ENCODE measurements at regions not wholly inside any gene's neighbourhood (a gene's known extent, or its start where the extent isn't known, plus 50 kb on each side); places are given as distances from the start of the nearest gene placed in this dataset.

DNA sequence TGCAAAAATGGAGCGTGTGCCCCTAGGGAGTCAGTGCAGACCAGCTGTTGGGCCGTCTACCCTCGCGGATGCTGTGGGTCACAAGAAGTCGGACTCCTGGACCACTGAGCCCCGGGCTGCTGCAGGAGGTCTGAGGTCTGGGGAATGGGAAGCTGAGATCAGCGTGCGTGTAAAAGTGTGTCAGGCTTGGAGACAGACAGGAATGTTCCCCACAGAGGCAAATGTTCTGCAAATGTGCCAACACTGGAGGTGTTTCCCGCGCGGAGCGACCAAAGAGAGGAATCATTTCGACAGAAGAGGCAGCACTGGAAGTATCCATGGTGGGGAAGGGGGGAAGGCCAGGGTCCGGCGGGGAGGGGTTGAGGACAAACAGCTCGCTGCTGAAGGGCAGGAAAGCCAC, 643.8 kb upstream of the MGMT start:
- Histone ChIP-seq H3K79me2 (ENCODE audit: control insufficient read depth, low read length) (no peaks in the 10 kb centered on the region), H3K9me3 (ENCODE audit: control insufficient read depth, insufficient read depth, low read length) (no peaks in the 10 kb centered on the region), H3K4me1 (ENCODE audit: control insufficient read depth, low read length) (no peaks in the 10 kb centered on the region), H3K4me3 (ENCODE audit: low read length) (no peak overlapping the region), H3K9me2 (replicated peaks; ENCODE audit: control insufficient read depth, low read length) (no peaks in the 10 kb centered on the region), H3K27ac (ENCODE audit: low read depth, low read length) (no peak overlapping the region), H3K27me3 (ENCODE audit: control insufficient read depth, low read length) (no peaks in the 10 kb centered on the region), H3K4me2 (ENCODE audit: low read length) (no peak overlapping the region), H3F3A (ENCODE audit: control insufficient read depth, insufficient read depth) (no peaks in the 10 kb centered on the region), H4K20me1 (ENCODE audit: control insufficient read depth, insufficient read depth, low read depth, low read length) (no peaks in the 10 kb centered on the region), H3K36me3 (ENCODE audit: control insufficient read depth, low read length) (no peaks in the 10 kb centered on the region)
- no peak for TF ChIP-seq EZH2phosphoT487 (IDR thresholded peaks at IDR 0.05; ENCODE audit: borderline replicate concordance, low read length)
- TF ChIP-seq, protein P1, sequence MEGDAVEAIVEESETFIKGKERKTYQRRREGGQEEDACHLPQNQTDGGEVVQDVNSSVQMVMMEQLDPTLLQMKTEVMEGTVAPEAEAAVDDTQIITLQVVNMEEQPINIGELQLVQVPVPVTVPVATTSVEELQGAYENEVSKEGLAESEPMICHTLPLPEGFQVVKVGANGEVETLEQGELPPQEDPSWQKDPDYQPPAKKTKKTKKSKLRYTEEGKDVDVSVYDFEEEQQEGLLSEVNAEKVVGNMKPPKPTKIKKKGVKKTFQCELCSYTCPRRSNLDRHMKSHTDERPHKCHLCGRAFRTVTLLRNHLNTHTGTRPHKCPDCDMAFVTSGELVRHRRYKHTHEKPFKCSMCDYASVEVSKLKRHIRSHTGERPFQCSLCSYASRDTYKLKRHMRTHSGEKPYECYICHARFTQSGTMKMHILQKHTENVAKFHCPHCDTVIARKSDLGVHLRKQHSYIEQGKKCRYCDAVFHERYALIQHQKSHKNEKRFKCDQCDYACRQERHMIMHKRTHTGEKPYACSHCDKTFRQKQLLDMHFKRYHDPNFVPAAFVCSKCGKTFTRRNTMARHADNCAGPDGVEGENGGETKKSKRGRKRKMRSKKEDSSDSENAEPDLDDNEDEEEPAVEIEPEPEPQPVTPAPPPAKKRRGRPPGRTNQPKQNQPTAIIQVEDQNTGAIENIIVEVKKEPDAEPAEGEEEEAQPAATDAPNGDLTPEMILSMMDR (IDR thresholded peaks at IDR 0.05; ENCODE audit: low read depth, low read length, poor library complexity, severe bottlenecking) = no peak

DNA sequence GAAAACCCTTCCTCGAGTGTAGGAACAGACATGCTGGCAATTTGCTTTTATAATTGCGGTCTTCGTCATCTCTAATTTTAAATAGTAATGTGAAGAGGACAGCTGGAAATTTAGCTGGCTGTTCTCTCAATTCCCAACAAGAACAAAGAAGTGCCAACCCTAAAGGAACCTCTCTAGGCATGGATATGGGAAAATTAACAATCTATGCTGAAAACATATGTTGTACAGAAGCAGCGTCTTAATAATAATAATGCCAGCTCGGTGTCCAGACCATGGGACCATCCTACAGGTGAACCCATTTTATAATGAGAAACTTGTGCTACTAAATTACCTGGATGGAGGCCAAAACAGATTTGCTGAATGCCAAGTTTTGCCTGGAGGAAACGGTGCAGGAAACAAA, 641.4 kb upstream of the MGMT start:
- H3K27me3 ChIP-seq (ENCODE audit: control insufficient read depth, low read length) = no peaks in the 10 kb centered on the region
- no peaks in the 10 kb centered on the region for H3K9me3 ChIP-seq (ENCODE audit: control insufficient read depth, insufficient read depth, low read length)
- no peak overlapping the region for H3K4me3 ChIP-seq (ENCODE audit: low read length)
- no peak overlapping the region for H3K4me2 ChIP-seq (ENCODE audit: low read length)
- no peaks in the 10 kb centered on the region for H3K4me1 ChIP-seq (ENCODE audit: control insufficient read depth, low read length)
- no peaks in the 10 kb centered on the region for H4K20me1 ChIP-seq (ENCODE audit: control insufficient read depth, insufficient read depth, low read depth, low read length)
- no peaks in the 10 kb centered on the region for H3F3A ChIP-seq (ENCODE audit: control insufficient read depth, insufficient read depth)
- H3K27ac ChIP-seq (ENCODE audit: low read depth, low read length) = no peak overlapping the region
- H3K79me2 ChIP-seq (ENCODE audit: control insufficient read depth, low read length) = no peaks in the 10 kb centered on the region
- H3K36me3 ChIP-seq (ENCODE audit: control insufficient read depth, low read length) = no peaks in the 10 kb centered on the region
- no peaks in the 10 kb centered on the region for H3K9me2 ChIP-seq (replicated peaks; ENCODE audit: control insufficient read depth, low read length)
- TF ChIP-seq, protein P1 (IDR thresholded peaks at IDR 0.05; ENCODE audit: low read depth, low read length, poor library complexity, severe bottlenecking) = no peak
- TF ChIP-seq EZH2phosphoT487 (IDR thresholded peaks at IDR 0.05; ENCODE audit: borderline replicate concordance, low read length) = no peak

DNA sequence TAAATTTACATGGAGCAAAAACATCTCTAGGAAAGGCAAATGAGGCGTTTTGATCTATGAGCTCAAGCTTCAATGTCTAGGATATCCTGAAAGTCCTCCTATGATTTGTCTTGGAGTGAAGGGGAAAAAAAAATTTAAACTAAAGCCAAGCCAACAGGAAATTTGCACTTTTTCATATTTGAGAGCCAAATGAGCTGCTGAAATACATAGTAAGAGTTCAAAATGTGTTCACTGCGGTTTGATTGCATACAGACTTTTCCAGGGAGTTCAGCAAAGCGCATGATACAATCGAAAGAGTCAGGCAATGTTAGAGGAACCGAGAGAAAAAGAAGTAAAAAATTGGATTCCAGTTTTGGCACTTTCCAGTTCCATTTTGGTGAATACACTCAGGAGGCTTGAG, 633.4 kb upstream of the MGMT start:
- Histone ChIP-seq H3K9me3 (ENCODE audit: control insufficient read depth, insufficient read depth, low read length) (no peaks in the 10 kb centered on the region), H3K27me3 (ENCODE audit: control insufficient read depth, low read length) (no peaks in the 10 kb centered on the region), H3K36me3 (ENCODE audit: control insufficient read depth, low read length) (no peaks in the 10 kb centered on the region), H3K9me2 (replicated peaks; ENCODE audit: control insufficient read depth, low read length) (no peaks in the 10 kb centered on the region), H3K27ac (ENCODE audit: low read depth, low read length) (no peak overlapping the region), H3K4me3 (ENCODE audit: low read length) (no peak overlapping the region), H3K4me1 (ENCODE audit: control insufficient read depth, low read length) (no peaks in the 10 kb centered on the region), H4K20me1 (ENCODE audit: control insufficient read depth, insufficient read depth, low read depth, low read length) (no peaks in the 10 kb centered on the region), H3F3A (ENCODE audit: control insufficient read depth, insufficient read depth) (no peaks in the 10 kb centered on the region), H3K4me2 (ENCODE audit: low read length) (no peak overlapping the region), H3K79me2 (ENCODE audit: control insufficient read depth, low read length) (no peaks in the 10 kb centered on the region)
- TF ChIP-seq, protein P1 (IDR thresholded peaks at IDR 0.05; ENCODE audit: low read depth, low read length, poor library complexity, severe bottlenecking) = no peak
- TF ChIP-seq EZH2phosphoT487 (IDR thresholded peaks at IDR 0.05; ENCODE audit: borderline replicate concordance, low read length) = no peak

DNA sequence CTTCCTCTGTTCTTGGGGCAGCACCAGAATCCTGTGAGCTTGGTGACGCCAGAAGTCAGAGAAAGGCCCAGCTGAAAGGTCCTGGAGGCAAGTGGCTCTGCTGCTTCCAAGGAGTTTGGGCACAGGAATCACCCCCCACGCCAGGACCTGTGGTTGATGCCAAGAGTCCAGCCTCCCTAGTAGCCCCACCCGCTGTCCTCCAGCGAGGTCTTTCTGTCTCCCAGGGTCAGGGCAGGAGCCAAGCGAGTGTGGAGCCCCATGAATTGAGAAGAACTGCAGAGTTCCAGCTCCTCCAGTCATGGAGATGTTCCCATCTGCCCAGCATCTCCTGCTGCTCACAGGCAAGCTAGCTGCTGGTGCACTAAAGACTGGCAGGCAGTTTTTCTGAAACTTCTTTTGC, 631.7 kb upstream of the MGMT start:
- Histone ChIP-seq H3K27me3 (ENCODE audit: control insufficient read depth, low read length) (no peaks in the 10 kb centered on the region), H3K9me3 (ENCODE audit: control insufficient read depth, insufficient read depth, low read length) (no peaks in the 10 kb centered on the region), H3K9me2 (replicated peaks; ENCODE audit: control insufficient read depth, low read length) (no peaks in the 10 kb centered on the region), H3K36me3 (ENCODE audit: control insufficient read depth, low read length) (no peaks in the 10 kb centered on the region), H3K4me2 (ENCODE audit: low read length) (no peak overlapping the region), H3F3A (ENCODE audit: control insufficient read depth, insufficient read depth) (no peaks in the 10 kb centered on the region), H4K20me1 (ENCODE audit: control insufficient read depth, insufficient read depth, low read depth, low read length) (no peaks in the 10 kb centered on the region), H3K4me3 (ENCODE audit: low read length) (no peak overlapping the region), H3K27ac (ENCODE audit: low read depth, low read length) (no peak overlapping the region), H3K4me1 (ENCODE audit: control insufficient read depth, low read length) (no peaks in the 10 kb centered on the region), H3K79me2 (ENCODE audit: control insufficient read depth, low read length) (no peaks in the 10 kb centered on the region)
- TF ChIP-seq EZH2phosphoT487 (IDR thresholded peaks at IDR 0.05; ENCODE audit: borderline replicate concordance, low read length) = no peak
- TF ChIP-seq, protein P1 (IDR thresholded peaks at IDR 0.05; ENCODE audit: low read depth, low read length, poor library complexity, severe bottlenecking) = no peak

All from DOHH2 (cell line).